Right lobe of liver (tissue), 4 donors: ENCODE measurements at regions not wholly inside any gene's neighbourhood (a gene's known extent, or its start where the extent isn't known, plus 50 kb on each side); places are given as distances from the start of the nearest gene placed in this dataset.

Experiments used
- CTCF ChIP-seq, 4 donors: fragments of 200-600 bp in 3 of 4; fragments of 450-650 bp in 1 of 4; IDR thresholded peaks; one replicate each; pipeline versions ENCODE4 v1.5.1 to v1.8.0; 2016 to 2022; ENCODE audit warnings: antibody characterized with exemption in 4 of 4, mild to moderate bottlenecking in 2 of 4
- POLR2A ChIP-seq: fragments of 450-650 bp; IDR thresholded peaks from one replicate; pipeline ENCODE4 v1.6.1; 2017; ENCODE audit warnings: antibody characterized with exemption, mild to moderate bottlenecking
- donor health status: DM: no; HTN: no; CAD: no.
- donor health status: DM: no; HTN: no; CAD: no.
- donor health status: DM: no; HTN: yes; CAD: no.

- no peak for TF ChIP-seq POLR2A
- TF ChIP-seq CTCF (IDR thresholded peaks at IDR 0.05), result no peak
Measured at GRCh38 chr3:77815467-77815866, 775.6 kb downstream of the ROBO2 start.
